Activated T-cell treated with anti-CD3 and anti-CD28 coated beads, Interleukin-2, amount 50 U/mL, for 48 hours (primary cell): ENCODE measurements at regions not wholly inside any gene's neighbourhood (a gene's known extent, or its start where the extent isn't known, plus 50 kb on each side); places are given as distances from the start of the nearest gene placed in this dataset.

ENCODE experiments used
- DNase-seq, 2 experiments: peaks; one replicate each; pipeline ENCODE4 v3.0.0-alpha.2; 2020

- no peak for DNase-seq
Measured at GRCh38 chr5:54705994-54706653, 188.6 kb downstream of the SNX18 start.

GRCh38 chr5:54704825-54705224 lies 187.3 kb downstream of the SNX18 start:
- DNase-seq = no peak

DNA sequence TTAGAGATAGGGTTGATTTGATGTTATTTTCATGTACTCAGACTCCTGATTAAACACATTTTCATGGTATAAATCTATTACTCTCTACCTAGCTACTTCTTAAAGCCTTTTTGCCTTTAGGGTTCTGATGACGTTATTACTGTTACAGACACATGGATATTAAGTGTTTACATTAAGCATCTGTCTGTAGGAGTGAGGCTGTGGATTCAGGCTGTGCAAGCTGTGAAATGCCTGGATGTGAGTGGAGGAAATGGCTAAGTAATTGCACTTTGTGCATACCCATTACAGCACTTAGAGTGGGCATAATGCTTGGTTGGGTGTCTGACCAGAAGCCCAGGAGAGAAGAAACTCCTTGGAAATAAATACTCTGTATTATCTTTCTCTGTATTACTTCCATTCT lies 186.8 kb downstream of the SNX18 start:
- no peak for DNase-seq

DNA sequence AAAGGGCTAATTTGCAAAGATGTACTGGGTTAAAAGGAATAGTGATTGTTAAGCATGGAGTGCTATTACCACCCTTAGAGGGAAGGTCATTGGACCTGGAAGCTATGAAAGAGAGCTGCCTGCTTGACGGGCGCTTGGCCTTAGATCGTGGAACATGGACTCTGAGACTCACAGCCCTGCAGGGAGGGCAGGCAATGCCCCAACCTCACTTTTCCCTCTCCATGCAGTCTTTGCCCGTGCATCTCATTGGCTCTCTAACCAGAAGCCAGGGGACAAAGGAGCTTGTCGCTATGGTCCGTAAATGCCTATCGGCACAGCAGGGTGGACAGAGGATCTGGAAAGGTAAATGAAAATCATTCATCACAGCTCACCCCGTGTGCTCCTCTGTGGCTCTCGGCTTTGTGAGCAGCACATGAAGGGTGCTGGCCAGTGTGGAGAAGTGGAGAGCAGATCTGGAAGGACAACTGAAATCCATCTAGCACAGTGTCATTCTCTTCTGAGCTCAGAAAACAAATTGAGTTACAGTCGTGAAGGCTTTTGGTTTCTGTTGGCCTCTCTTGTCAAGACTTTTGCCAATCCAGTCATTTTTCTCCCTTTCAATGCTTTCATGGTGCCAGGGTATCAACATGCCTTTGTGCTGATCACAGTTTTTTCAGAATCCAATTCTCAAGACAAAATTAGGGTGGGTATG lies 186.2 kb downstream of the SNX18 start:
- no peak for DNase-seq

- no peak for DNase-seq
Measured at GRCh38 chr5:54703133-54703532, 185.6 kb downstream of the SNX18 start.

DNA sequence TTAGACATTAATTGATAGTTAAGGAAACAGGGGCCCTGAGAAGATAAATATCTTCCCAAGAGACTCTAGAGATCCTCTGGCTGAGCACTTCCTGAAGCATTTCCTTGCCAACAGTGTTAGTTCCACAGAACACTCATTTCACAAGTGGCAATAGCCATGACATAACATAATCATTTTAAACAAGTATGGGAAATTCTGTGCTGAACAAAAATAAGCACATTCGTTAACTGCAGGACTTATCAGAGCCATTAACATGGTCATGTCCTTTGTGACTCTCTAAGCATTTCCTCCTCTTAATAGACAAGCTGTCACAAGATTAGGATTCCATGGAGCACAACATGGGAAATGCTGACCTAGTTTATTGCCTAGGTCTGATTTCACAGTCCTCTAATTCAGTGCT lies 184.9 kb downstream of the SNX18 start:
- DNase-seq = no peak

DNA sequence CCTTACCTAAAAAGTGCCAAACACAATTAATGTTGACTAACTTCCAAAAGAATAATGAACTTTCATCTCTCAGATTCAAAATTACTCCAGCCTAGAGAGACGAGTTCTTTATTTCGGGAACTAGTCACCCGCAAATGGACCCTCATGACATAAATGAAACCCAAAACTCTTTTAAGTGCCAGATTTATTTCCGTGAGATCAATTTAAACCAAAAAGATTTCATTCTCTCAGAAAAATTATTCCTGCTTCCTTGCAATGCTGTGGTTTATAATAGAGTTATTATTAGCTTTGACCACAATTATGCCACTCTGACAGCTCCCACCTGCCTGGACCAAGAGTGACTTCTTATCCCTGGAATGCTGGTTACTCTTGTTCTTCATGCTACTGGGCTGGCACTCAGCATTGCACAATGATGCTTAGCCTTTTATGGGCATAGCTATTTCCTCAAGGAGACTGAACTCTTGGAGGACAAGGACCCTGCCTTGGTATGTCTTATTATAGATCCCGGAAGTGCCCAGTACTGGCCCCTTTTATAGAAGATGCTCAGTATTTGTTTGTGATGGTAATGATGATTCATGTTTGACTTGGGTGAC lies 183.5 kb downstream of the SNX18 start:
- DNase-seq = no peak

GRCh38 chr5:54696931-54697330 lies 179.4 kb downstream of the SNX18 start:
- no peak for DNase-seq

DNA sequence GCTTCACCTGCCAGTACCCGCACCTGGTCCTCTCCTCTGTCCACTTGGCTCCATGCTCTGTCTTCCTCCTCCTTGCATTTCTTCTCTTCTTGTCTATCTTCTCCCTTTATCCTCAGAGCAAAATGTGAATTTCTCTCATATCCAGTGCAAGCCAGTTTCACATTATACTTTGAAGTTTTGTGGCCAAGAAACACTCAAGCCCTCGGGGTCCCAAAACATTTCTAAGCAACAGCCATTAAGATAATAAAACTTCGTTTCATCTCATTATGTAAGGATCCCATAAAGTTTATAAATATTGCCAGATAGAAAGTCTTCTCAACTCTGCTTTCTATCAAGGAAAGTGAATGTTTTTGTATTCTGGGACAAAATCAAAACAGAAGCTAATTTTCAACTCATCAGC lies 178.8 kb downstream of the SNX18 start:
- no peak for DNase-seq

- DNase-seq = no peak
Measured at GRCh38 chr5:54695198-54695966, 177.8 kb downstream of the SNX18 start.

- DNase-seq = no peak
Measured at GRCh38 chr5:54693936-54694657, 176.5 kb downstream of the SNX18 start.

DNA sequence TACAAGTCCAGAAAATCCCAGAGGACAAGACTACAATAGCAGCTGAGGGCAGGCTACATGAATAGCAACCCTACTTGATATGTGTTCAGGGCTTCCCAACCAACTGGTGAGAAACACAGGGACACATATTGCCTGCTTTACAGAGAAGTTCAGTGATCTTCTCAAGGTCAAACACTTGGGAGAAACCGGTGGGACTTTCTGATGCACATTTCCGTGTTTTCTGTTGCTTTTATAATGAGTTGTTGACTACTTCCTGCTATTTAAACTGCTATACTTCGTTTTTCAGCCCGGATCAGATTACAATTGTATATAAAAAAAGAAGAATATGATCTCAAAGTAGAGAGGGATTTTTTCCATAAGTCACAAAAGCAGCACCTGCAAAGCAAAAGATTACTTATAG lies 175.1 kb downstream of the SNX18 start:
- DNase-seq = no peak

- DNase-seq = no peak
Measured at GRCh38 chr5:54691656-54692055, 174.1 kb downstream of the SNX18 start.

DNA sequence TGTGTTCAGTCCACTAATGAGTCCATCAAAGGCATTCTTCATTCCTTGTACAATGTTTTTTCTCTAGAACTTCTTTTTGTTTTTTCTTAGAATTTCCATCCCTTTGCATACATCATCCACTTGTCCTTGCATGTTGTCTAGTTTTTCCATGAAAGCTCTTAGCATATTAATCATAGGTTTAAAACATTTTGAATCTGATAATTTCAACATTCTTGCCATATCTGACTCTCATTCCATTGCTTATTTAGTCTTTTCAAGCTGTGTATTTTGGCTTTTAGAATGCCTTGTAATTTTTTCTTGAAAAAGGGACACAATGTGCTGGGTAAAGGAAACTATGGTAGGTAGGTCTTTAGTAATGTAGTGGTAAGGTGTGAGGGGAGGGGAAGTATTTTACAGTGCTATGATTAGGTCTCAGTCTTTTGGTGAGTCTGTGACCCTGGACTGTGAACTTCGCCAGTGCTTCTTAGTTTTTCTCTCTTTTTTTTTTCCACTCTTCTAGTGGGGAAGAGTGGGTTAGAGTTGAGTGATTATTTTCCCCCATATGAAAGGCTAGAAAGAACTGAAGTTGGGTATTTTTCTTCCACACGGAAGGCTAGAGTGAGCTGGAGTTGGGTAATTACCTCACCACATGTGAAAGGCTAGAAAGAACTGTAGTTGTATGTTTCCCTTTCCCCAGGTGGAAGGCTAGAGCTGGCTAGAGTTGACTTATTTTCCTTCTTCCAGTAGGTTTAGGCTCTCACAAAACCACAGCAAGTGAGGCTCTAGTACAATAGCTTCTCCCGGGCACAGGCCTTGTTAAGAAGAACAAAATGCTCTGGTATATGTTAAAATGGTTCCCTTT lies 172.1 kb downstream of the SNX18 start:
- DNase-seq = no peak

DNA sequence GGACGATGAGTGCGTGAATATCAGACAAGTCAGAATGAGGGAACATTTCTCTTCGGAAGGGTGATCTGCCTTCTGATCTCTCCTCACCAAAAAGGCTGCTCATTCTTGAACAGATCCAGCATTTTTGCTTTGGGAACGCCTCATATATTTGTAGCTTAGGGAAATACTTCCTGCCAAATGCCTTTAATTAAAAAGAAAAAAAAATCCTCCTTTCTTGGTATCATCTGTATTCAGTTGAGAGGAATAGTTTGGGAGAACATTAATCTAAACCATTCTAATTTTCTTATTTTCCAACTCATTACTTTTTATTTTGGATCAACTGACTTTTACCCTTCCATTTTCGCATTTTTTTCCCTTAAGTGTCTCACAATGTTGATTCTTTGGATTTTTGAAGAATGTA lies 163.4 kb downstream of the SNX18 start:
- no peak for DNase-seq

- no peak for DNase-seq
Measured at GRCh38 chr5:54679686-54680085, 162.1 kb downstream of the SNX18 start.

GRCh38 chr5:54678737-54679136 lies 161.2 kb downstream of the SNX18 start:
- DNase-seq = no peak

DNA sequence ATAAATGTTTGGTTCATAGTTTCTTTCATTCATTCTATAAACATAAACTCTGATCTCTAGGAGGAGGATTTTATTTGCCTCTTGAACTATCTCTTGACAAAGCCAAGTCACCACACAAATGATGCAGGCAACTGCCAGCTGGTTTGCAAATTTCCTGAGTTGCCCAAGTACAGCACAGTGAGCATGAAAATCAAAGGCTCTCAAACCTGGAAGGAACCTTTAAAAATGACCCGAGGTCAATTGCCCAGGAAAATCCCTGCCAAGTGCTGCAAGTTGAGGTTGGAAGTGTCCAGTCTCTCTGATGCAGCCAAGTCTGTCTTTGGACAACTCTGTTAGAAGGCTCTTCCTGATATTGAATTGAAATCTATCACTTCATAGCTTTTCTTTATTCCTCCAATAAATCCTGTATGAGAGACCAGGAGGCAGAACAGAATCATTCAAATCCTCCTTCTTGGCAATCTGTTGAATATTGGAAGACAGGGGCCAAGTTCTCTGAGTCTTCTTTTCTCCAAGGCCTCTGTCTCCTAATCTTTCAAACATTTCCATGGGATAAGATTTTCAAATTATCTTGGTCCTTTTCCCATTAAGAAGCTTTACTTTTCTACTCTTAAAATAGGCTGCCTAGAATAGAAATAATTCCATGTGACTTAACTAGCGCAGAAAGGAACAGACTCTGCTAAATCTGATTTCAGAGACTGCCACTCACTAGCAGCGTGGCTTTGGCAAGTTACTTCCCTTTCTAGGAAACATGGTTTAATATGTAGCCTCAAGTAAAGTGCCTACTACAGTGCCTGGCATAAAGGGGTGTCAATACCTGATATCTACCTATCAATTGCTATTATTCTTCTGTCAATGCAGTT lies 159.2 kb downstream of the SNX18 start:
- no peak for DNase-seq

DNA sequence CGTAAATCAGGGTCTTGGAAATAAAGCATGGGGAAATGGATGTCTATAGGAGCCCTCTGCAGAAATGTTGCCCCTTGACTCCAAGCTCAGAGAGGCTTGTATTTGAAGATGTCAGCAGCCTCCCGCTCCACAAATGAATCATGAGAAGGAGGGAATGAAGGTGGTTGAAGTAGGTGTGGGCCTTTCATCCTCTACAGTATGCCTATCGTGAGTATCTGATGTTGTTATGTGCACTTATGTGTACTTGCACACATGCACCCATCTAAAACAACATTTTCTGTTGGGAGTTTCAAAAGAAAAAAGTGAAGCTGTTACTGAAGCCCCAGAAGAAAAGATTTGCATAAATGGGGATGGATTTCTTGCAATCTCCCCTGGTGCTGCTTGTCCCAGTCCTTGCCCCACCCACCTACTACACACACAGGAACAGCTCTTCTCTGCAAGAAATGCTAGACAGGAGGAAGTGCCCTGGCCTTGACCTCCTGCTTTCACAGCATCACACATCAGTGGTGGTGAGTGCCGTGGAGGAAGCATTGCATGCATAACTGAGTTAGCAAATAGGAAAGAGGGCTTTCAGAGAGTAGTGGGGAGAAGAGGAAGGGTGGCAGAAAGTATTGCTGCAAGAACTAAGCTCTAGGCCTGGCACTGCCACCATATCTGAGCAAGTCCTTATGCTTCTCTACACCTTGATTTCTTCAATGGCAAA lies 156.1 kb downstream of the SNX18 start:
- DNase-seq = peak; percentile 26 to 36

DNA sequence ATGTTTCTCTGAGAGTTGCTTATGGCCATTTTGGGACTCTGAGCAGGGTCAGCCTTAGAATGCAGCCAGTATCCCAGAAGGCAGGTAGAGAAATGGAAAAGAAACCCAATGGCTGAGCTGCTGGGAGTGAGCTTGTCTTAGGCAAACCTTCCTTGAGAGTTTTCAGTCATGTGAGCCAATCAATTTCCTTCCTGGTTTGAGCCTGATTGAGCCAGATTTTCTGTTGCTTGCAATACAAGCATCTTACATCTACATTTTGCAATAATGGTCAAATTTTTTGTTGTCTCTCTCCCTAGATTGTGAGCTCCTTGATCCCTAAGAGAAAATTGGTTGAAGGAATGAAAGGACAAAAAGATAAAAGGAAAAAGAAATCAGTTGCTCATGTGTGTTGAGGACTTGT lies 155.3 kb downstream of the SNX18 start:
- DNase-seq = no peak
